IMR-90 (cell line): ENCODE measurements at regions not wholly inside any gene's neighbourhood (a gene's known extent, or its start where the extent isn't known, plus 50 kb on each side); places are given as distances from the start of the nearest gene placed in this dataset.

Experiments used
- ATAC-seq: fragments of 200-7000 bp; cut with Tn5 transposase; 2 replicates; pipeline ENCODE4 v1.9.1; 2020; ENCODE audit warnings: low read depth, mild to moderate bottlenecking, moderate library complexity
- BruUV-seq: library from RNA; stranded (reverse); fragments of 400-500 nt; replicated peaks from 2 replicates; lab custom pipeline; 2021; lab: Mats Ljungman, UMichigan
- CTCF ChIA-PET: fragments of 300-600 bp; formaldehyde crosslinking; extraction: SDS; loops from one replicate; lab custom pipeline; 2021; ENCODE audit warnings: antibody characterized with exemption; lab: Yijun Ruan, JAX
- POLR2A ChIA-PET: fragments of 300-600 bp; sonication (Branson Sonifier 250); formaldehyde crosslinking; loops from one replicate; lab custom pipeline; 2022; ENCODE audit warnings: antibody characterized with exemption; ENCODE audit not compliant: unreplicated experiment; lab: Charles Lee
- DNase-seq: peaks from one replicate; pipeline ENCODE4 v3.0.0; 2013
- H2AFZ ChIP-seq: replicated peaks from 2 replicates; pipeline ENCODE3; 2013; ENCODE audit warnings: low read length, mild to moderate bottlenecking; ENCODE audit not compliant: poor library complexity
- H2AK5ac ChIP-seq: 2 replicates; pipeline ENCODE4 v1.6.1; 2013; ENCODE audit warnings: low read depth, low read length, inconsistent platforms
- H2AK9ac ChIP-seq: replicated peaks from 2 replicates; pipeline ENCODE3; 2013; ENCODE audit warnings: mild to moderate bottlenecking, low read depth, low read length, moderate library complexity; ENCODE audit not compliant: poor library complexity
- H2BK120ac ChIP-seq: 2 replicates; pipeline ENCODE4 v1.6.1; 2013; ENCODE audit warnings: low read depth, low read length, inconsistent platforms
- H2BK15ac ChIP-seq: 3 replicates; pipeline ENCODE4 v1.6.1; 2013; ENCODE audit warnings: low read depth, low read length, inconsistent platforms
- H2BK20ac ChIP-seq: 2 replicates; pipeline ENCODE4 v1.6.1; 2013; ENCODE audit warnings: low read depth, mild to moderate bottlenecking, inconsistent platforms, low read length, moderate library complexity
- H2BK5ac ChIP-seq: 2 replicates; pipeline ENCODE4 v1.6.1; 2013; ENCODE audit warnings: mild to moderate bottlenecking, low read depth, low read length, inconsistent platforms; ENCODE audit not compliant: poor library complexity, severe bottlenecking
- H3K14ac ChIP-seq: replicated peaks from 2 replicates; pipeline ENCODE4 v1.6.1; 2013; ENCODE audit warnings: low read depth, low read length, inconsistent platforms
- H3K18ac ChIP-seq: 2 replicates; pipeline ENCODE4 v1.6.1; 2013; ENCODE audit warnings: low read depth, low read length, control low read depth
- H3K23ac ChIP-seq: 2 replicates; pipeline ENCODE4 v1.6.1; 2013; ENCODE audit warnings: low read depth, low read length, inconsistent platforms
- H3K27ac ChIP-seq: 2 replicates; pipeline ENCODE4 v1.5.1; 2013; ENCODE audit warnings: mild to moderate bottlenecking, control low read depth, low read length; ENCODE audit not compliant: insufficient read depth
- H3K27me3 ChIP-seq: 2 replicates; pipeline ENCODE4 v1.6.1; 2013; ENCODE audit warnings: low read length; ENCODE audit not compliant: control insufficient read depth, insufficient read depth
- H3K36me3 ChIP-seq: 2 replicates; pipeline ENCODE4 v1.6.1; 2013; ENCODE audit warnings: low read length, mixed read lengths; ENCODE audit not compliant: control insufficient read depth, insufficient read depth
- H3K4ac ChIP-seq: 2 replicates; pipeline ENCODE4 v1.6.1; 2013; ENCODE audit warnings: low read depth, low read length, inconsistent platforms
- H3K4me1 ChIP-seq: 2 replicates; pipeline ENCODE4 v1.6.1; 2013; ENCODE audit warnings: low read length, mixed read lengths; ENCODE audit not compliant: control insufficient read depth, insufficient read depth
- H3K4me2 ChIP-seq: 2 replicates; pipeline ENCODE4 v1.6.1; 2013; ENCODE audit warnings: low read depth, mild to moderate bottlenecking, control low read depth, low read length, moderate library complexity
- H3K4me3 ChIP-seq: 2 replicates; pipeline ENCODE4 v1.5.1; 2013; ENCODE audit warnings: low read depth, mild to moderate bottlenecking, control low read depth, low read length, moderate library complexity; ENCODE audit not compliant: insufficient read depth
- H3K56ac ChIP-seq: 2 replicates; pipeline ENCODE4 v1.6.1; 2013; ENCODE audit warnings: low read length, inconsistent platforms; ENCODE audit not compliant: insufficient read depth; ENCODE audit errors: extremely low read depth
- H3K79me1 ChIP-seq, 2 experiments: 2 replicates each; pipeline ENCODE4 v1.6.1; 2013; ENCODE audit warnings: low read length in 2 of 2, inconsistent platforms in 1 of 2, low read depth in 1 of 2
- H3K9ac ChIP-seq: 2 replicates; pipeline ENCODE4 v1.6.1; 2013; ENCODE audit warnings: low read depth, low read length, control low read depth
- H3K9me1 ChIP-seq: 2 replicates; pipeline ENCODE4 v1.6.1; 2013; ENCODE audit warnings: low read length, inconsistent platforms; ENCODE audit not compliant: insufficient read depth
- H3K9me3 ChIP-seq: 2 replicates; pipeline ENCODE4 v1.6.1; 2013; ENCODE audit warnings: low read length; ENCODE audit not compliant: control insufficient read depth, insufficient read depth
- H4K20me1 ChIP-seq: 2 replicates; pipeline ENCODE4 v1.6.1; 2013; ENCODE audit warnings: low read length, inconsistent platforms; ENCODE audit not compliant: insufficient read depth
- H4K5ac ChIP-seq: 2 replicates; pipeline ENCODE4 v1.6.1; 2013; ENCODE audit warnings: mild to moderate bottlenecking, low read depth, low read length, control low read depth
- H4K8ac ChIP-seq, 2 experiments: 2 replicates each; pipeline ENCODE4 v1.6.1; 2013; ENCODE audit warnings: low read depth in 2 of 2, low read length in 2 of 2, control low read depth in 1 of 2, inconsistent platforms in 1 of 2
- H4K91ac ChIP-seq: 2 replicates; pipeline ENCODE4 v1.6.1; 2013; ENCODE audit warnings: low read depth, low read length, inconsistent platforms; ENCODE audit not compliant: insufficient read depth
- BHLHE40 ChIP-seq: fragments of 150-350 bp; IDR thresholded peaks from 2 replicates; pipeline ENCODE4 v1.6.1; 2016; ENCODE audit warnings: mild to moderate bottlenecking, low read depth, low read length
- CTCF ChIP-seq: conservative IDR thresholded peaks from 2 replicates; pipeline ENCODE4 v1.5.1; 2012; ENCODE audit warnings: mild to moderate bottlenecking, low read depth, low read length, improper control_type of control experiment
- FOS ChIP-seq: fragments of 150-350 bp; IDR thresholded peaks from 2 replicates; pipeline ENCODE4 v1.6.1; 2016; ENCODE audit warnings: low read depth, low read length
- MAFK ChIP-seq: IDR thresholded peaks from 2 replicates; pipeline ENCODE4 v1.6.1; 2012; ENCODE audit warnings: low read depth, low read length, improper control_type of control experiment
- MAZ ChIP-seq: IDR thresholded peaks from 2 replicates; pipeline ENCODE4 v1.6.1; 2012; ENCODE audit warnings: low read depth, mild to moderate bottlenecking, low read length, improper control_type of control experiment, moderate library complexity, borderline replicate concordance
- MXI1 ChIP-seq: IDR thresholded peaks from 2 replicates; pipeline ENCODE4 v1.6.1; 2012; ENCODE audit warnings: low read depth, mild to moderate bottlenecking, low read length, moderate library complexity, borderline replicate concordance
- NFE2L2 ChIP-seq: fragments of 150-350 bp; IDR thresholded peaks from 2 replicates; pipeline ENCODE4 v1.6.1; 2016; ENCODE audit warnings: low read depth, mild to moderate bottlenecking, low read length
- POLR2A ChIP-seq: IDR thresholded peaks from 2 replicates; pipeline ENCODE4 v1.6.1; 2012; ENCODE audit warnings: mild to moderate bottlenecking, low read depth, low read length
- RAD21 ChIP-seq: IDR thresholded peaks from 2 replicates; pipeline ENCODE4 v1.6.1; 2012; ENCODE audit warnings: low read length, improper control_type of control experiment
- RCOR1 ChIP-seq: IDR thresholded peaks from 2 replicates; pipeline ENCODE4 v1.6.1; 2012; ENCODE audit warnings: mild to moderate bottlenecking, low read length, improper control_type of control experiment; ENCODE audit not compliant: insufficient replicate concordance
- RFX5 ChIP-seq: IDR thresholded peaks from 2 replicates; pipeline ENCODE4 v1.8.0; 2012; ENCODE audit warnings: low read depth, mild to moderate bottlenecking, low read length, moderate library complexity
- SMC3 ChIP-seq: fragments of 150-350 bp; IDR thresholded peaks from 2 replicates; pipeline ENCODE4 v1.6.1; 2016; ENCODE audit warnings: low read depth, mild to moderate bottlenecking, antibody characterized with exemption, low read length, moderate library complexity
- WGBS, 2 experiments: methylation state at CpG; one replicate each; pipeline versions ENCODE4 v1.1.5 to v1.1.7; 2013; ENCODE audit warnings: missing lambda C conversion rate in 2 of 2; ENCODE audit not compliant: insufficient read length in 1 of 2; ENCODE audit errors: extremely low coverage in 2 of 2; 5-methylcytosine and 5-hydroxymethylcytosine counted together
- dilution Hi-C: fragments of 300-500 bp; cut with HindIII; formaldehyde crosslinking; loops from one replicate; pipeline ENCODE4 v1.14.3; 2018; ENCODE audit warnings: low sequenced_read_pairs; ENCODE audit not compliant: unreplicated experiment
- in situ Hi-C: fragments of 300-500 bp; cut with MboI; formaldehyde crosslinking; loops from 3 replicates; pipeline ENCODE4 v1.14.3; 2019; ENCODE audit warnings: low sequenced_read_pairs, inconsistent platforms, mixed read lengths
- intact Hi-C: fragments of 100-400 bp; cut with micrococcal nuclease; formaldehyde crosslinking; loops from 2 replicates; pipeline ENCODE4 v1.10.0; 2022

GRCh38 chr13:108477376-108477775 is 152.0 kb upstream of the MYO16 start:
- H3K9ac ChIP-seq = no peak overlapping the region
- no peaks in the 10 kb centered on the region for H3K36me3 ChIP-seq
- no peak overlapping the region for H2BK120ac ChIP-seq
- no peak overlapping the region for H3K18ac ChIP-seq
- H3K4me2 ChIP-seq = no peak overlapping the region
- H3K4me1 ChIP-seq = no peaks in the 10 kb centered on the region
- H2BK15ac ChIP-seq = no peak overlapping the region
- H3K14ac ChIP-seq = no peak overlapping the region
- no peak overlapping the region for H2BK20ac ChIP-seq
- no peak overlapping the region for H3K56ac ChIP-seq
- ATAC-seq = no peak
- DNase-seq = no peak
- H3K9me3 ChIP-seq = no peaks in the 10 kb centered on the region
- no peaks in the 10 kb centered on the region for H4K20me1 ChIP-seq
- no peak overlapping the region for H2AFZ ChIP-seq
- H3K79me1 ChIP-seq = no peaks in the 10 kb centered on the region
- H3K4ac ChIP-seq = no peak overlapping the region
- no peak overlapping the region for H2AK5ac ChIP-seq
- POLR2A ChIA-PET = no interaction called here
- in situ Hi-C loops = no loop called here
- no peak overlapping the region for H2BK5ac ChIP-seq
- CTCF ChIA-PET = interaction anchor here (0.6 kb wide), 2 partner anchors 88 to 273 kb away, joined by 3 read pairs; no protein-coding TSS in a partner anchor
- intact Hi-C loops = no loop called here
- dilution Hi-C loops = no loop called here
- no peaks in the 10 kb centered on the region for H3K9me1 ChIP-seq
- no peaks in the 10 kb centered on the region for H3K27me3 ChIP-seq
- H2AK9ac ChIP-seq = no peak overlapping the region
- H4K5ac ChIP-seq = no peak overlapping the region
- H3K23ac ChIP-seq = no peak overlapping the region
- no peak overlapping the region for H3K27ac ChIP-seq
- TF ChIP-seq CTCF (no peak), MAZ (no peak), POLR2A (no peak), RCOR1 (no peak), MAFK (no peak), RAD21 (no peak), RFX5 (no peak), SMC3 (no peak), FOS (no peak), BHLHE40 (no peak), MXI1 (no peak), NFE2L2 (no peak)
- no peak overlapping the region for H4K91ac ChIP-seq
- BruUV-seq = no TSS peak
- WGBS, 2 experiments = 60% methylated on average over 1 of the region's 4 CpGs; no CpG with 5 or more reads in 1 of the 2 experiments
- no peak overlapping the region for H4K8ac ChIP-seq
- no peak overlapping the region for H3K4me3 ChIP-seq
